Fibroblast of villous mesenchyme (primary cell): ENCODE measurements at regions not wholly inside any gene's neighbourhood (a gene's known extent, or its start where the extent isn't known, plus 50 kb on each side); places are given as distances from the start of the nearest gene placed in this dataset.
"Not testable (repeated sequence)": the region's sequence is repeated elsewhere in the genome, so short reads cannot be mapped to it uniquely, and the experiment has no call there.

Experiments
- DNase-seq: peaks from one replicate; pipeline ENCODE4 v3.0.0-alpha.2; 2010; ENCODE audit warnings: low read depth
- H3K4me3 ChIP-seq: 2 replicates; pipeline ENCODE4 v1.5.1; 2011; ENCODE audit warnings: low read depth, mild to moderate bottlenecking, low read length
- CTCF ChIP-seq: IDR thresholded peaks from 2 replicates; pipeline ENCODE4 v1.5.1; 2012; ENCODE audit warnings: low read depth, mild to moderate bottlenecking, low read length; ENCODE audit not compliant: insufficient read depth

- no peak overlapping the region for H3K4me3 ChIP-seq
- DNase-seq: no peak
- TF ChIP-seq CTCF: no peak
Measured at GRCh38 chr15:87671289-87671688, 585.2 kb downstream of the NTRK3 start.

DNA sequence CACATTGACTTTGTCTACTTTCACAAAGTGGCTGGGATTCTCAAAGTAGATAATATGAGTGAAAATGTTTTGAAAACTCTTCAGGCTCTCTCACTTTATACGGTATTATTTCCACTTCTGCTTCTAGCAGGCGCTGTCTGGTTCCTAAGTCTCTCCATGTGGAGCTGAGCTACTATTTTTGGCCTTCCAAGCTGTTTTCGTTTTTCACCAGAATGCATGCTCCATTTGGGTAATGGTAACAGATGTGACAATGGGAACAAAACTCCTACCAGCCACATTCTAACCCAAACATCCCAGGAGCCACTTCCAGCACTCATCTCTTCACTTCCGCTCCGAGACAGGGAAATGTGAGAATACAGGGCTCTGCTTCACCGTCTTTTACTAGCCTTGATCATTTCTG is 586.7 kb downstream of the NTRK3 start:
- H3K4me3 ChIP-seq: no peak overlapping the region
- no peak for TF ChIP-seq CTCF
- no peak for DNase-seq

GRCh38 chr15:87668768-87669564 is 587.6 kb downstream of the NTRK3 start:
- not testable (repeated sequence) for H3K4me3 ChIP-seq, DNase-seq

GRCh38 chr15:87667643-87668042 is 588.9 kb downstream of the NTRK3 start:
- no peak for TF ChIP-seq CTCF
- no peak overlapping the region for H3K4me3 ChIP-seq
- no peak for DNase-seq

GRCh38 chr15:87662575-87662974 is 594.0 kb downstream of the NTRK3 start:
- no peak for DNase-seq
- H3K4me3 ChIP-seq: no peak overlapping the region
- TF ChIP-seq CTCF: no peak

DNA sequence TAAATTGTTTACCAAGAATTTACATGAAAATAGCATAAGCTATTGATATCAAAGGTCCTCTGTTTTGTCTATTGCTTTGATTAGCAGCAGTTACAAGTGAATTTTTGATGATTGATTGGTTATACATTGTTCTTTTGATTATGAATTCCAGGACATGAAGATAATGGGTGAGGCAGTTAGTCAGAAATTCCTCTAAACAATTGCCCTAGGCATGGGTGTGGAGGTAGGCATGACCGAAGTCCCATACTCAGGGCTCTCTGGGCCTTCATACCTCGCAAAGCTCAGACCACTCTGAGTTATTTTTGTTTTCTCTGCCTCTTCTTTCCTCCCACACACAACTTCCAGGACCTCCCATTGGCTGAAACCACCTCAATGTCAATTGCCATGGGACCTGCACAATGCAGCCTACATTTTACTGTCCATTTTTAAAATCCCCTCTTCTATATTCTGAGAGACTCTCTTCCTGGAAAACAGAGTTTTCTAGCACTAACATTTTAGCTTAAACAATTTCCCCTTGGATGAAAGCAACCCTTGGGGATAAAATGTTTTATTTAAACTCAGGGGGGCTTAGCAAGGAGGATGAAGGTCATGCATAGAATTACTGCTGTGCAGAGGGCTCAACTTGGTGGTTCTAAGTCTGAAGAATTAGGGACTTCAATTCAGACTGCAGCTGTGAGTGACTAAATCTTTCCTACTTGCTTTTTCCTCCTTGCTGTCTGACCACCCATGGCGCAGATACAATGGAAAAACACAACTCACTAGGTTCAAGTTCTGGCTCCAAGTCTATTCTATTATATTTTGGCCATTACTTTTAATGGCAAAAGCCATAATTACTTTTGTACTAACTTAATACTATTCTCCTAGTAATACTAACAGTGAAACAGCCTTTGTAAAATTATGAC is 594.8 kb downstream of the NTRK3 start:
- DNase-seq: no peak
- TF ChIP-seq CTCF: no peak
- no peak overlapping the region for H3K4me3 ChIP-seq
